HG03196 (cell line): ENCODE measurements at regions not wholly inside any gene's neighbourhood (a gene's known extent, or its start where the extent isn't known, plus 50 kb on each side); places are given as distances from the start of the nearest gene placed in this dataset.
"Not testable (repeated sequence)": the region's sequence is repeated elsewhere in the genome, so short reads cannot be mapped to it uniquely, and the experiment has no call there.

Source experiments
- ATAC-seq: cut with Tn5 transposase; IDR thresholded peaks from one replicate; pipeline ENCODE4 v1.9.1; 2021; ENCODE audit not compliant: unreplicated experiment

DNA sequence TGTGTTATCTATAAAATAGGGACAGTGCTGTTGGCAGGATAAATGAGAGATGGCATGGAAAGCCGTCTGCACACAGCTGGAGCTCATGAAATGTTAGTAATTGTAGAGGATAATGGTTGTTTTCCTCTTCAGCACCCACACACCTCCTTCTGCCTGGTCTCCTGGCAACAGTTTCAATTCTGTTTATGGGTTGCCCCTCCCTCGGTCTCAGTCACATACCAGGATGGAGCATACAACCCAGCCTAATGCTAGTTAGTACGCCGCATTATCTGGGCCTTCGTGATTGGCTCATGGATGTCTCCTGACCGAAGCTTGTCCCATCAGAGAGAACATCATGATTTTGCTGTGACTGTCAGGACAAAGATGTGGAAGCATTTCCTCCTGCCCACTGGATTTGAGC lies 126.2 kb upstream of the WSCD1 start:
- ATAC-seq = no peak

GRCh38 chr17:5947701-5948180 lies 122.4 kb upstream of the WSCD1 start:
- ATAC-seq = no peak

- no peak for ATAC-seq
These were observed 121.4 kb upstream of the WSCD1 start for GRCh38 chr17:5948811-5949210.

- ATAC-seq = no peak
These were observed 119.3 kb upstream of the WSCD1 start for GRCh38 chr17:5950878-5951277.

DNA sequence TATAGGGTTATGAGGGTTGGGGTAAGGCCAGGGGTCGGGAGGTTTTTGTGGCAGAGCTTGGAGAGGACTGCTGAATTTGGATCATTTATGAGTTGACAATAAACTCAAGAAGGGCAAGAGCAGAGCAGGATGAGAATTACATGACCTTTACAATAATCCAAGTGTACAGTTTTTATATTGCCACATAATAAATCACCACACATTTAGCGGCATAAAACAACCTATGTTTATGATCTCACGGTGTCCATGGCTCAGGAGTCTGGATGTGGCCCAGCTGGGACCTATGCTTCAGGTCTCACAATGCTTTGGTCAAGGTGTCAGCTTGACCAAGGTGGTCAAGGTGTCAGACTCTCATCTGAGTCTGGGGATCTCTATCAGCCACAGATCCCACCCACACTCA lies 118.3 kb upstream of the WSCD1 start:
- no peak for ATAC-seq

- no peak for ATAC-seq
These were observed 117.7 kb upstream of the WSCD1 start for GRCh38 chr17:5952518-5952917.

DNA sequence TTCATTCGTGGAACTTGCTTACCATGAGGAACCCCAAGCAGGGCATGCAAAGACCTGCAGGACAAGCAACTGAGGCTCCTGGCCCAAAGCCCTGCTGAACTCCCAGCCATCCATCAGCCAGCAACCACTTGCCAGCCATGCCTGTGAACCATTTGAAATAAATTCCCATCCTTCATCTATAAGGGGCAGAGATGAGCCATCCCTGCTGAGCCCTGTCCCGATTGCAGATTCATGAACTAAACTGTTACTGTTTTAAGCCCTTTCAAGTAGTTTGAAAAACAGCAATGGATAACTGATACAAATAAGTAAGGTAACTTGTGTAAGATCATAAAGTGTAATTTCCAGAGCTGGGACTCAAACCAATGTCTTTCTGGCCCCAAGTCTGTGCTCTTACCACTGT lies 114.4 kb upstream of the WSCD1 start:
- ATAC-seq = no peak

GRCh38 chr17:5958850-5959249 lies 111.3 kb upstream of the WSCD1 start:
- no peak for ATAC-seq

DNA sequence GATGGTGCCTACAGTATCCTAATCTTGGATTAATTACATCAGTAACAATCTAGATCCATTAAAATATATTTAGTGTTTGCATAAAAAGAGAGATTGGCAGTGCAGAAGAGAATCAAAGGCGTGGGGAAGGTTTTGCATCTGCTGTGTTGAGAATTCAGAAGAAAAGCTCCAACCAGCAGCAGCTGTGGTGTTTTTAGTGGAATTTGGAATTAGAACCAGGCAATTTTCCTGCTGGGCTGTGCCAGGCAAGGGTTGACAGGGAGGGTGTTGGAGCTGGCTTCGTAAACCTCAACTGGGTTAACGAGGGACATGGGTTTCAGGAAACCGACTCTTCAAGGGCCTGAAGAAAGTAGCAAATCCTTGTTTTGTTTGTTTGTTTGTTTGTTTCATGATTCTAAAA lies 107.8 kb upstream of the WSCD1 start:
- no peak for ATAC-seq

- no peak for ATAC-seq
These were observed 98.2 kb upstream of the WSCD1 start for GRCh38 chr17:5971969-5972368.

- no peak for ATAC-seq
These were observed 96.8 kb upstream of the WSCD1 start for GRCh38 chr17:5973410-5973809.

GRCh38 chr17:5975661-5976060 lies 94.5 kb upstream of the WSCD1 start:
- ATAC-seq = no peak

GRCh38 chr17:5976251-5976650 lies 93.9 kb upstream of the WSCD1 start:
- no peak for ATAC-seq

DNA sequence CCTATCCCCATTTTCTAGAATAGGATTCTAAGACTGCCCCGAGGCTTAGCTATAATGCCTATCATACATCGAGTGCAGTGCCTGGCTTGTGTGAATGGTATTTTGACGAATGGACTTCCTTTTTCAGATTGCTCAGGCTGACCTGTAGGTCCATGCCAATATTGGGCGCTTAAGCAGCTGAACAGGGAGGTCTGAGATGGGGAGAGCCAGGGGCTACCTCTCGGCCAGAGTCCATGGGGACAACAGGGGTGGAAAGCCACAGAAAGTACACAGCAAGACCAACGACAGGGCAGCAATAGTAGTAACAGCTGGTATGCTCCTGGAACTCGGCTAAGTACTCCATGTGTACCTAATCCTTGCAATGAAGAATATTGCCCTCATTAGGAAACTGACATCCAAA lies 91.7 kb upstream of the WSCD1 start:
- ATAC-seq = no peak

DNA sequence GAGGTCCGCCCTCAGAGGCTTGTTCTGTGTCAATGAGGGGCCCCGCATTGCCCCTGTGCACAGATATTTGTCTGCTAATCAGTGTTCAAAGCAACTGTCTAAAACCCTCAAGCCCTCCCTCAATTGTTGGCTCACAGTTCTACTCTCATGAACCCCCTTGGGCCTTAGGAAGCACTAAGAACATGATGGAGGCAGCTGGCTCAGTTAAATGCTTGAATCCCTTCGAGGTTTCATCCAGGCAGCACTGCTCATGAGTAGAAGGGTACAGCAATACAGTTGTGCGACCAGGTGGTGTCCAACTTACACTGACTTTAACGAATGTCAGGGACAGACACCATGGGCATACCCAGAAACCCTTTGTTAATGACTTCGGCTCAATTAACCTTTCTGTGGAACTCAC lies 89.2 kb upstream of the WSCD1 start:
- no peak for ATAC-seq

DNA sequence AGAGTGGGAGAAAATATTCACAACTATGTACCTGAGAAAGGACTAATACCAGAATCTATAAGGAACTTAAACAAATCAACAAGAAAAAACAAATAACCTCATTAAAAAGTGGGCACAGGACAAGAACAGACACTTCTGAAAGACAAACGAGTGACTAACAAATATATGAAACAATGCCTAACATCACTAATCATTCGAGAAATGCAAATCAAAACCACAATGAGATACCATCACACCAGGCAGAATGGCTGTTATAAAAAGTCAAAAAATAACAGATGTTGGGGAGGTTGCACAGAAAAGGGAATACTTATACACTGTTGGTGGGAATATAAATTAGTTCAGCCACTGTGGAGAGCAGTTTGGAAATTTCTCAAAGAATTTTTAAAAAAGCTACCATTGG lies 83.5 kb upstream of the WSCD1 start:
- no peak for ATAC-seq

- no peak for ATAC-seq
These were observed 69.8 kb upstream of the WSCD1 start for GRCh38 chr17:6000426-6000825.

DNA sequence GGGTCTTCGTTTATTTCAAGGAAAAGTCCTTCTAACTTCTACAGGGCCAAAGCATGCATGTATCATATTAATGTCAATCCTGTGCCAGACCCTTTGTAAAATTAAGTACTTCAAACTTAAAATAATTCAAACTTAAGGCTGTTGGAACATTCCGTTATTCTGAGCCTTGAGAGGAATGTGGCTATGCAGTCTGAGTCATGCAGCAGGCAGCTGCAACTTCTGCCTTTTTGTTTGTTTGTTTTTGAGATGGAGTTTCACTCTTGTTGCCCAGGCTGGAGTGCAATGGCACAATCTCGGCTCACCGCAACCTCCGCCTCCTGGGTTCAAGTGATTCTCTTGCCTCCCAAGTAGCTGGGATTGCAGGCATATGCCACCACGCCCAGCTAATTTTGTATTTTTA lies 67.0 kb upstream of the WSCD1 start:
- ATAC-seq = not testable (repeated sequence)

DNA sequence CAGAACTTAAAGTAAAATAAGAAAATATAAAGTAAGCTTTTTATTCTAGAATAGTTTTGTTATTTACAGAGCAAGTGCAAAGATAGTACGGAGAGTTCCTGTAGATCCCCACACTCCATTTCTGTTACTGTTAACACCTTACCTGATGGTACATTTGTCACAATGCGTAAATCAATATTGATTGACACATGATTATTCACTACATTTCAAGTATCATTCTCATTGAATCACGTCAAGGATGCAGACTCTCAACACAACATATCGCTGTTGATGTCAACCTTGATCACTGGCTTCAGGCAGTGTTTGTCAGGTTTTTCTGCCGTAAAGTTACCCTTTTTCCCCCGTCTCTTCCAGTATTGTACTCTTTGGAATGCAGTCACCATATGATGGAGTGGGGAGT lies 64.2 kb upstream of the WSCD1 start:
- no peak for ATAC-seq

DNA sequence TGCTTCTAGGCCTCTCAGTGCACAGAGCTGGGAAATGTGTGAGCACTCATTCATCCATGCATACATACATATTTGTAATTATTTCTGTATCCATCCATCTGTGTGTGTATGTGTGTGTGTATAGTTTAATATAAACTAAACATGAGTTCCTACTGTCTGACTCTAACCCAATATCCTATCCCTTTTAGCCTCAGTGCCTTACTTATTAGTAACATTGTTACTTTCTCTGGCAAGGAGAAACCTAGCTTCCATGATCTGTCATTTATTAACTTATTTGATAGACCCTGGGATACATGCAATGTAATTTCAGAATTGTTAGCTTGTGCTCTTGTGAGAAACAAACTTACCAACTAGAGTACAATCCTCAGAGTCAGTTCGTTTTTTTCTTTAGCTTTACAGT lies 59.0 kb upstream of the WSCD1 start:
- no peak for ATAC-seq

DNA sequence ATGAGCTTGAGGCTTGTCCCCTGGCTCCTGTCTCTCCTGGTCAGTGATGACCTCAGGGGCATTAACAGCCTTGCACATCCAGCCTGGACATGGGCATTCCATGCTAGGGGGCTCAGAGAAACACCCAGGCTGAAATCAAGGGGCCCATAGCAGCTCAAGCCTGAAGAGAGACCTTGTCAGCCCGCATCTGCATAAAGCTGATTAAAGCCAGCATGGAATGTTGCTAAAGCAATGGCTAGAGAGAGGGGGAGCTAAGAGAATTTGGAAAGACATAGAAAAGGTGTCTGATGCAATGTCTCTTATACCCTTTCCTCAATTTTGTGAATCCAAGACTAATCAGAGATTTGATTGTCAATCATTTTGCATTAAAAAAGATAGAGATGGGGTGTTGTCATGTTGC lies 51.4 kb upstream of the WSCD1 start:
- ATAC-seq = no peak

DNA sequence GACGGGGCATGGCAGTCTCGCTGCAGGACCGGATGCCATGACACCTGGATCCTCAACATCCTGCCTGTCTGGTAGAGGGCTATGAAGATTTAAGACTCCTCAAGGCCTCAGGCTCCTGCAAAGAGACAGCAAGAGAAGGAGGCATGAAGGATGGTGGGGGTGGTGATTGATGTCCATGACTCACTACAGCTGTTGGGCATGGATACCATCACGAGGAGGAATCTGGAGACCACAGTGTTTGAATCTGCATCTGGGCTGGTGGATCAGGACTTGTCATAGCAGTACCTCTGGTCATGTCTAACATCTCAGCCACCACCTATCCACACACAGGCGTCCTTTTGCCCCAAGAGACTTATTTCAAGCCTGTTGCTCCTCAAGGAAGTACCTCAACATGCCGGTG lies 50.2 kb upstream of the WSCD1 start:
- ATAC-seq = no peak

DNA sequence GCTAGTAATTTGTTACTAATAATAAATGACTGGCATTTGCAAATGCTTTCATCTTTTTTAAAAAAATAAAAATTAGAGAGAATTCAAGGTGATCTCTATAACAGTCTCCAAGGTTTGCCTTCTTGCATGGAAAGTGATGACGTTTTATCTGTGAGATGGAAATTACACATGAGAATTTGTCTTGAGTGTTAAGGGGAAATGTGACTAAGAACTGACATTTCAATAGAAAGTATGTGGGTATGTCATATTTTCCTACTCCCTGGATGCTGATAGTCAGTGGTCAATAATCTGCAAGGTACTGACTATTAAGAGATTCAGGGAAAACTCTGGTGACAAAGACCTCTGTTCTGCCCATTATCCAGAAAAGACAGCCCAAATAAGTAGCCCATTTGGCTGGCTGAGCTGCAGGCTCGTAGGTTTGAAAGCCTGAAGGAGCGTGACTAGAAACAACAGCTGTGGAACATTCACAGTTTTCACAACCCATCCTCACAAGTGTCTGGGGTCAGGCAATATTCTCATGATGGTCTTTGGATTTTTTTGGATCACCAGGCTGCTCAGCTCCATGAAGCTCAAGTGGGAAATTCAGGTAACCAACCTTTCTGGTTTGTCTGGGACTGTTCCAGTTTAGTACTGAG lies 49.7 kb upstream of the WSCD1 start:
- ATAC-seq = no peak
